ENCODE measurements at regions not wholly inside any gene's neighbourhood (a gene's known extent, or its start where the extent isn't known, plus 50 kb on each side); places are given as distances from the start of the nearest gene placed in this dataset.

DNA sequence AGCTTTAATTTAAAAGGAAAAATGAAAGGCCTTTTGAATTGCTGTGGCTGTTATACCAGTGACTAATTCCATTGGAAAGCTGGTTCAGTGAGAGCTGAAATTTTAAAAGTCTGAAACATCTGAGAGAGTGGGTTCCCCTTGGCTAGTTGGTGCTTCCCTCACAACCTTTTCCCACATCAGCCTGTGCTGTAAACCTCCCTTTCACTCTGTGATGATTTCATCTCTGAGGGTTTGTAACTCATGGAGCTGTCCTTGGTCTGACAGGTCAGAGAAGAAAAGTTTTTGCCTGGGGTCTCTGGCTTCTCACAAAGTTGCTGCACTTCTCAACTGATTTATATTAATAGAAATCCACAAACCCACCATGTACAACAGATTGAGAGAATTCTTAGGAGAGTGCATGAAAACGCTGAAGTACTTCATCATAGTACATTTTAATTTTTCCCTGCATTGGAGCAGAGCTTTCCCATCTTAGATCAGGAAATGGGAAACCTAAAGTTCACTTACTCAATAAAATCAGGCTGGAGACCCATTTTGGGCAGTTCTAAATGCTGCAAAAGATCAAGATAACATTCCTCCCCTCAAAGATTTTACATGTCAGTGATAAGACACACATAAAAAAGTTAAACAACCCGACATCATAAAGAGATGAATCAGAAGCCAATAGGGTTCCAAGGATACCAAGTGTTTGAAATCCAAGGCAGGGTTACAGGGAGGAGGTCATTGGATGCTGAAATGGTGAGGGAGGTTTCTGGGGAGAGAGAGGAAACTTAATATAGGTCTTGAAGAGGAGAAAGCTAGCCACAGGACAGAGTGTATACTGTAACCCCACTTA, 157.0 kb upstream of the MKLN1 start:
- TF ChIP-seq, protein P1, sequence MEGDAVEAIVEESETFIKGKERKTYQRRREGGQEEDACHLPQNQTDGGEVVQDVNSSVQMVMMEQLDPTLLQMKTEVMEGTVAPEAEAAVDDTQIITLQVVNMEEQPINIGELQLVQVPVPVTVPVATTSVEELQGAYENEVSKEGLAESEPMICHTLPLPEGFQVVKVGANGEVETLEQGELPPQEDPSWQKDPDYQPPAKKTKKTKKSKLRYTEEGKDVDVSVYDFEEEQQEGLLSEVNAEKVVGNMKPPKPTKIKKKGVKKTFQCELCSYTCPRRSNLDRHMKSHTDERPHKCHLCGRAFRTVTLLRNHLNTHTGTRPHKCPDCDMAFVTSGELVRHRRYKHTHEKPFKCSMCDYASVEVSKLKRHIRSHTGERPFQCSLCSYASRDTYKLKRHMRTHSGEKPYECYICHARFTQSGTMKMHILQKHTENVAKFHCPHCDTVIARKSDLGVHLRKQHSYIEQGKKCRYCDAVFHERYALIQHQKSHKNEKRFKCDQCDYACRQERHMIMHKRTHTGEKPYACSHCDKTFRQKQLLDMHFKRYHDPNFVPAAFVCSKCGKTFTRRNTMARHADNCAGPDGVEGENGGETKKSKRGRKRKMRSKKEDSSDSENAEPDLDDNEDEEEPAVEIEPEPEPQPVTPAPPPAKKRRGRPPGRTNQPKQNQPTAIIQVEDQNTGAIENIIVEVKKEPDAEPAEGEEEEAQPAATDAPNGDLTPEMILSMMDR (IDR thresholded peaks at IDR 0.05 in 4 of 5, conservative IDR thresholded peaks at IDR 0.05 in 1 of 5), result no peak
- TF ChIP-seq POLR2A (IDR thresholded peaks at IDR 0.05), result no peak

All from gastrocnemius medialis (tissue), 4 donors.